ENCODE measurements at regions not wholly inside any gene's neighbourhood (a gene's known extent, or its start where the extent isn't known, plus 50 kb on each side); places are given as distances from the start of the nearest gene placed in this dataset.
A peak's percentile ranks its signal among the peaks of the same experiment; 100 is the strongest.

DNA sequence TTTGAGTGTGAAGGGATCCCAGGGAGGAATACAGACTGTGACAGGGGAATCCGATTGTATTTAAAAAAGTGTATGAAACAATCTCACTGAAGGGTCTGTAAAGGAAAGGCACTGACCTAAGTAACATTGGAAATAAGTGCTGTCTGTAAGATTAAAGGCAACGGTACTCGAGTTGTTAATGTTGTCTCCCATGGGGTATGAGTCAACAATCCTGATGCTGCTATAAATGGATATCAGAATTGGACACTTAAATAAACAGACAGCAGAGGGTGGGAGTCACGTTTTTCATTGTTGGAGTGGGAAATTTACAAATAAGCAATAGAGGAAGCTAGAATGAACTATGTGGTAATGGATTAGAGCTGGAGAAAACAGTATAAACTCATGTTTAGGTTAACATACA is 452.4 kb upstream of the RGPD4 start:
- DNase-seq (ENCODE audit: low spot score), result no peak

DNA sequence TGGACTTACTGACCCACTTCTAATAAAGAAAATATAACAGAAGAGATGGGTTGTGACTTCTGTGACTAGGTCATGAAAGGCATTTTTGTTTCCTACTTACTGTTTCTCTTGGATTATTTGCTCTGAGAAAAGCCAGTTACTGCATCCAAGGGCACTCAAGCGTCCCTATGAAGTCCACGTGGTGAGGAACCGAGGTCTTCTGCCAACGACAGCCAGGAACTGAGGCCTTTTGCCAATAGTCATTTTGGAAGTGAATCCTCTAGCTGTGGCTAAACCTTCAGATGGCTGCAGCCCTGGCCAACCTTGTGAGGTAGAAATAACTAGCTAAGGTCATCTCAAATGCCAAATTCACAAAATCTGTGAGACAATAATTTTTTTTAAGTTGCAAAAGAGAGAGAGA is 449.8 kb upstream of the RGPD4 start:
- DNase-seq (ENCODE audit: low spot score), result no peak

- DNase-seq (ENCODE audit: low spot score), result no peak
Observed at GRCh38 chr2:107380912-107381311, 445.8 kb upstream of the RGPD4 start.

DNA sequence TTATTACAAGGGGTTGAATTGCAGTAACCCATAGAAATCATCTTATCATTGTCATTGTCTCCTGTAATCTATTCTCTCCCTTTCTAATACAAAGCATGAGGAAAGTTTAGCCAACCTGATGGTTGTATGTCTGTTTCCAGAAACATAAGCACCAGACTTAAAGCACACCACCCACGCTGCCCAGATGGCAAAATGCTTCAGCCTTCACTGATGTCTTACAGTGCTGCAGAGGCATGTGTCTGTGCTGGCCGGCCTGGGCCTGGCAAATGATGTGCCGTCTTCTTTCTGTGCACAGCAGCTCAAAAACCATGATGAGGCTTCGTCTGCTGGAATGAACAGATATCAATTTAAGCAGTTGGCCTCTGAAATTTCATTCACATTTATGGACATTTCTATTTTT is 443.0 kb upstream of the RGPD4 start:
- peak; percentile 9 for DNase-seq (ENCODE audit: low spot score)

DNA sequence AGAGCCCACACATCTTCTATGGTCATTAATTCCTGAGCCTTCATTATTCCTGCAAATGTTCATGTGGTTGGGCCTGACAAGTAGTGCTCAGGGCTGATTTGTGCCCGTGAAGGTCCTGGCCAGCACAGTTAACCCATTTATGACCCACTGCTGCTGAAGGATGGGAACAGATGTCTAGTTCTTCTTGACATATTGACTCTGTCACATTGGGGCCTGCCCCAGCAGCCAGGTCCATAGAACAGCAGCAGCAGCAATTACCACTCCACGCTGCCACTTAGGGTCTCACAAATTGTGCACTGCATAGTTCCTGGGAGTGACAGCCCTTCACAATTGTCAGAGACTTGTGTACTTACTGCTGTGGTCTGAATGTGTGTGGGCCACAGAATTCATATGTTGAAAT is 442.3 kb upstream of the RGPD4 start:
- DNase-seq (ENCODE audit: low spot score), result no peak

DNA sequence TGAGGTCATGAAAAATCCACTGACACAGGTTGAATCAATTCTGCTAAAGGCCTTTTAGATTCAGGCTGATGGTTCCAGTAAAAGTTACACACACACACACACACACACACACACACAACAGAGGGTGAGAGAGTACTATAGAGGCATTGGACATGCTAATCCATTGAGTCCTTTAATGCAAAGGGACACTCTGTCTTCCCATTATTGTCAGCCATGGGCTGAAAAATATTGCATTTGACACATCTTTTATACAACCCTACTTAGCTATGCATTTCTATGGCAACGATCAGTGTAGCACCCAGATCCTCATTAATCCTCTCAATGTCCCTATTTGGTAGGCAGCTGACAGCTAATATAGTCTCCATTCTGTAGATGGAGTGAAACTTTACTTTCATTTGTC is 440.8 kb upstream of the RGPD4 start:
- no peak for DNase-seq (ENCODE audit: low spot score)

- DNase-seq (ENCODE audit: low spot score), result no peak
Observed at GRCh38 chr2:107392241-107392704, 434.4 kb upstream of the RGPD4 start.

DNA sequence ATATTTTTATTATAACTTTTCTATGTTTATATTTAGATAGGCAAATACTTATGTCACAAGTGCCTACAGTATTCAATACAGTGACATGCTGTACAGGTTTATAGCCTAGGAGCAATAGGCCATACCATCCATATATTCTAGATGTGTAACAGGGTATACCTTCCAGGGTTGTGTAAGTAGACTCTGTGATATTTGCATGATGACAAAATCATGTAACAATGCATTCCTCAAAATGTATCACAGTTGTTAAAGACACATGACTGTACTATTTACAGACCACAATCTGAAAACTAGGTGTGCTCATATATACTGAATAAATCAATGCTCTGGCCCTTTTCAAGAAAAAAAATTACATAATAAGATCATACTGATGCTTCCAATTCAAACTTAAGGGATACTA is 433.2 kb upstream of the RGPD4 start:
- DNase-seq (ENCODE audit: low spot score), result no peak

- no peak for DNase-seq (ENCODE audit: low spot score)
Observed at GRCh38 chr2:107398683-107399082, 428.0 kb upstream of the RGPD4 start.

DNA sequence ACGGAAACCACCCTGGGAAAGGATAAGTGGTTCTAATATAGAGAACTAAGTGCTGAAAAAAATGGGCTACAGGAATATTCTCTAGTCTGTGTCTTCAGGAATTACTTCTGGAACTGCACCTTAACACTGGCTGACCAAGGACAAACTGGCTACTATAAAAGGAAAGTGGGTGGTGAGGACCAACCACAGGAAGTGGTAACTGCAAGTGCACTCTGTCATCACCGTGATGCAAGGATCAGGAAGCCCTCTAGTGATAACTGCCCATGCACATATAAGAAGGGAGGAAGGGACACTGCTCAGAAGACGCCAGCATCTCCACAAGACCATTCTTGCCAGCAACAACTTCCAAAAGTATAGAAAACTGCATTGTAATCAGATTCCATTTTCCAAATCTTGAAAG is 424.4 kb upstream of the RGPD4 start:
- DNase-seq (ENCODE audit: low spot score), result no peak

DNA sequence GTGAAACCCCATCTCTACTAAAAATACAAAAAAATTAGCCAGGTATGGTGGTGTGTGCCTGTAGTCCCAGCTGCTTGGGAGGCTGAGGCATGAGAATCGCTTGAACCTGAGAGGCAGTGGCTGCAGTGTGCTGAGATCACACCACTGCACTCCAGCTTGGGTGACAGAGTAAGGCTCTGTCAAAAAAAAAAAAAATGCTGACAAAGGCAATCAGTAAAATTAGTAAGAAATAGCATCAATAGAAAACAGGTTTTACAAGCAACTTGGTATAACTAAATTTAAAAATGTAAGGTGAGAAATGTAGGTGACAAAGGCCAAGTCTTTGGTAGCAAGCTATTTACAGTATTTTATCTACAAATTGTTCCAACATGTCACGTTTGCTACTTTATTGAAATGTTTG is 421.4 kb upstream of the RGPD4 start:
- DNase-seq (ENCODE audit: low spot score), result no peak

DNA sequence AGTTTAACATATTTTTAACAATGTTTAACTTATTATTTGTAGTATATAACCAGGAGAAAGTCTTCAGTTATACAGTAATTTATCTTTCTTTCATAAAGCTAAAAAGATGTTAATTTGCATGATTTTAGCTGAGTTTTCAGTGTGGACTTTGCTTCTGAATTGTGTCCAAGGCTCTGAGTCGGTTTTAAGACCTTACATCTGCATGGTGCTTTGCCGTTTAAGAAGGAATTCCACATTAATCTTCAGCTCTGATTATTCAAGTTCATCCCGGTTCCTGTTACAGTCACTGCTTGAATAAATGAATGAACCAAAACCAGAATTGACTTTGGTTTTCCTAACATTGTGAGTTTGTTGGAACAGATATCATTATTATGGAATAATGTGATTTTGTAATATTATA is 419.7 kb upstream of the RGPD4 start:
- DNase-seq (ENCODE audit: low spot score), result peak; percentile 64

GRCh38 chr2:107407974-107408373 is 418.7 kb upstream of the RGPD4 start:
- no peak for DNase-seq (ENCODE audit: low spot score)

DNA sequence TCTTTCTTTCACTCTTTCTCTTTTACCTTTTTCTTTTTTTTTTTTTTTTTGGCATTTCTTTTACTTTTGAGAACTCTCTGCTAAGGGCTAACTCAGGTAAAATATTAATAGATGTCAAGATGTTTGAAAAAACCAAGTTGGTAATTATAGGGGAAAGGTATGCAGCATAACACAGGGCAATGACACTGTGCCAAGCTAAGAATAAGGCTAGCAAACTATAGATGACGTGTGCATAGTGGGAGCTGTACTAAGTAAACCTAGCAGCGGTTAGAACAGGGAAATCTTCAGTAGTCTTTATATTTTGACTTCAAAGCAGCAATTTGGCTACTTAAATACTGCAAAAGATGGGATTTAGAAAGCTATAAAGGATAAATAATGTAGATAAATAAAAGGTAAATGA is 415.4 kb upstream of the RGPD4 start:
- no peak for DNase-seq (ENCODE audit: low spot score)

DNA sequence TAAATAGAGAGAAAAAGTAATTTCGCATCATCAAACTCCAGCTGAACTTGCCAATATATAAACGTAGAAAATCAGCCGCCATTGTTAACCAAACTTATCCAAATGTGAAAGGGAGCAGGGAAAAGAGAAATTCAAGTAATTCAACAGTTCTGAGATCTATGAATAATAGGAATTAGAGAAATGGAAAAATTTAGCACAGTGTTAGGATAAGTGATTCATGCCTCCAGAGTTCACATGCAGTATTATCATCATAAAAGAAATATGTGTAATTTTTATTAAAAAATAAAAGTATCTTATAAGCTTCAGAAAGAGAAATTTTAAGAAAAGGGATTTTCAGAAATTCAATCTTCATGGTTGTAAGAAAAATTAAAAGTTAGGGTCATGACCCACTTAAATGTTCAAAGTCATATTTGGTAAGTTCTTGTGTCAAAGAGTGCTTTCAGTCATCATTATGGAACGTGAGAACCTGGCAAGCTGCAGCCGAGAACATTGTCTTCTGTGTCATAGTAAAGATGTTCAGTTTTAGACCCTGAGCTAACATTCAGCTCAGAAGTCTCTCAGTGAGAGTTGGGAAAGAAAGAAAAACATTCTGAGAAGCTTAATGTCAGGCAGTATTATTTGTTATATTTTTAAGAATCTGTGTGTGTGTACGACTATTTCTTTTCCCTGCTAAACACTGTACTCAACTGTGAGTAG is 414.3 kb upstream of the RGPD4 start:
- no peak for DNase-seq (ENCODE audit: low spot score)

- DNase-seq (ENCODE audit: low spot score), result no peak
Observed at GRCh38 chr2:107412981-107413380, 413.7 kb upstream of the RGPD4 start.

GRCh38 chr2:107414376-107414775 is 412.3 kb upstream of the RGPD4 start:
- DNase-seq (ENCODE audit: low spot score), result no peak

- peak; percentile 28 for DNase-seq (ENCODE audit: low spot score)
Observed at GRCh38 chr2:107418708-107419107, 408.0 kb upstream of the RGPD4 start.

GRCh38 chr2:107419191-107419590 is 407.5 kb upstream of the RGPD4 start:
- no peak for DNase-seq (ENCODE audit: low spot score)

GRCh38 chr2:107428781-107429180 is 397.9 kb upstream of the RGPD4 start:
- no peak for DNase-seq (ENCODE audit: low spot score)

DNA sequence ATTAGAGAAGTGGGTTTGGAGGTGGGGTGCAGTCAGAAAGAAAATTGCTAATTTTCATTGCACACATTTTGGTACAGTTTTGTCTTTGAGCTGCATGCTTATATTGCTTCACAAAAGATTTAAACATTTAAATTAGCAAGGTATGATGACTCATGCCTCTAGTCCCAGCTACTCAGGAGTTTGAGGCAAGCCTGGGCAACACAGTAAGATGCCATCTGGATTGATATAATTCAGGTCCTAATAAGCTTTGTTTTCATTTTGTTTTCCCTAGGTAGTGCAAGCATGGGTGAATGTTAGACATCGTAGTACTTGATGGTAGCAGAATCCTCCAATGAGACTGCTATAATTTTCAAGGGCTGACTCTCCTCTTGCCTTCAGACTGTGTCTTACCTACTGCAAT is 396.7 kb upstream of the RGPD4 start:
- peak; percentile 41 for DNase-seq (ENCODE audit: low spot score)

GRCh38 chr2:107430596-107431266 is 396.0 kb upstream of the RGPD4 start:
- no peak for DNase-seq (ENCODE audit: low spot score)

DNA sequence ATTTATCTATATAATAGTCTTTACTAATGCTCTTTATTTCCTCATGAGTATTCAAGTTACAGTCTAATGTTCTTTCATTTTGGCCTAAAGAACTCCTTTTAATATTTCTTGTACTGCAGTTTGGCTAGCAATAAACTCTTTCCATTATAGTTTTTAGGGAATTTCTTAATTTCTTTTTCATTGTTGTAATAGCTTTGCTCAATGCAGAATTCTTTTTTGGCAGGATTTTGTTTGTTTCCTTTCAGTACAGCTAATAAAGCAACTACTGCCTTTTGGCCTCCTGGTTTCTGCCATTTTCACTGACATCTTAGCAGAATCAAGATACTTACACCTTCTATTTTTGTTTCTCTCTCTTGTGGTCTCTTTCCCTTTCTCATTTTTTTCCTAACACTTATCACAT is 390.4 kb upstream of the RGPD4 start:
- no peak for DNase-seq (ENCODE audit: low spot score)

DNA sequence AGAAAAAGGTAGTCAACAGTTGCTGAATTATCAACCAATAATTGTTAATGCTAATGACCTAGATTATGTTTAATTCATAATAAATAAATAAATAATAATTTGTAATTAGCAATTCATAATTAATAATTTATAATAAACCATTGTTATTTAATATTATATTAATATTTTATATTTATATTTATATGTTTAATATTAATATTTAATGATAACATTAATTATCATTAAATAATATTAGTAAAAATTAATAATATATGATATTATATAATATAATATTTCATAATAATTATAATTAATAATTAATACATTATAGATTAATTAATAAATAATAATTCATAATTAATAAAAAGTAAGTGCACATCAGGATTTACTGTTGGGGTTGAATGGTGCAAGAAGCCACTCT is 389.4 kb upstream of the RGPD4 start:
- DNase-seq (ENCODE audit: low spot score), result no peak

All from umbilical cord (tissue), 1 donor.